HEK293 (cell line): ENCODE measurements at regions not wholly inside any gene's neighbourhood (a gene's known extent, or its start where the extent isn't known, plus 50 kb on each side); places are given as distances from the start of the nearest gene placed in this dataset.

ENCODE experiments used
- CTCF ChIA-PET: fragments of 350-600 bp; formaldehyde crosslinking; extraction: SDS; loops from one replicate; lab custom pipeline; 2021; ENCODE audit warnings: antibody characterized with exemption; lab: Yijun Ruan, JAX
- POLR2A ChIA-PET: fragments of 300-600 bp; formaldehyde crosslinking; extraction: SDS; loops from one replicate; lab custom pipeline; 2020; ENCODE audit warnings: antibody characterized with exemption, inconsistent platforms; lab: Yijun Ruan, JAX
- H3K27ac ChIP-seq: fragments of 200-500 bp; sonication (Bioruptor generic); 2 replicates; pipeline ENCODE4 v1.5.1; 2014; ENCODE audit warnings: low read depth, low read length, control low read depth, inconsistent platforms; ENCODE audit errors: extremely low read depth
- H3K36me3 ChIP-seq, 2 experiments: fragments of 200-500 bp in 1 of 2; sonication (Bioruptor generic) in 1 of 2; 1 replicate in 1 of 2; 2 replicates in 1 of 2; pipeline ENCODE4 v1.5.1; 2014 to 2017; ENCODE audit warnings: inconsistent platforms in 2 of 2, low read length in 2 of 2; ENCODE audit not compliant: control insufficient read depth in 2 of 2, insufficient read depth in 1 of 2
- H3K4me1 ChIP-seq: fragments of 200-500 bp; sonication (Bioruptor generic); 2 replicates; pipeline ENCODE4 v1.5.1; 2014; ENCODE audit warnings: mild to moderate bottlenecking, low read length, inconsistent platforms; ENCODE audit not compliant: control insufficient read depth, insufficient read depth
- H3K4me3 ChIP-seq: 2 replicates; pipeline ENCODE4 v1.5.1; 2011; ENCODE audit warnings: low read depth, mild to moderate bottlenecking, control low read depth, low read length, moderate library complexity
- H3K9me3 ChIP-seq: fragments of 200-500 bp; sonication (Bioruptor generic); 2 replicates; pipeline ENCODE4 v1.5.1; 2014; ENCODE audit warnings: low read depth, low read length, inconsistent platforms; ENCODE audit not compliant: control insufficient read depth, insufficient read depth
- BCL11B ChIP-seq: fragments of 450-650 bp; formaldehyde crosslinking; IDR thresholded peaks from 2 replicates; pipeline ENCODE4 v1.5.1; 2016; ENCODE audit warnings: low read depth, missing biosample characterization, missing genetic modification characterization
- HOXA7 ChIP-seq: sonication (generic); formaldehyde crosslinking; IDR thresholded peaks from 2 replicates; pipeline ENCODE4 v1.8.1; 2022; ENCODE audit warnings: missing genetic modification reagents, borderline replicate concordance
- MZF1 ChIP-seq: fragments of 450-650 bp; formaldehyde crosslinking; IDR thresholded peaks from 2 replicates; pipeline ENCODE4 v1.5.1; 2017; ENCODE audit warnings: missing biosample characterization, missing genetic modification characterization, borderline replicate concordance
- PRDM6 ChIP-seq: fragments of 450-650 bp; formaldehyde crosslinking; IDR thresholded peaks from 2 replicates; pipeline ENCODE4 v1.5.1; 2017; ENCODE audit warnings: missing biosample characterization, missing genetic modification characterization
- SETDB1 ChIP-seq: IDR thresholded peaks from one replicate; pipeline ENCODE4 v1.6.1; 2017; ENCODE audit warnings: mild to moderate bottlenecking, low read length, moderate library complexity, mixed read lengths; ENCODE audit not compliant: insufficient read length
- WT1 ChIP-seq: fragments of 450-650 bp; formaldehyde crosslinking; IDR thresholded peaks from 2 replicates; pipeline ENCODE4 v1.5.1; 2016; ENCODE audit warnings: missing biosample characterization, missing genetic modification characterization
- ZFP37 ChIP-seq: fragments of 450-650 bp; formaldehyde crosslinking; IDR thresholded peaks from 2 replicates; pipeline ENCODE4 v1.5.1; 2016; ENCODE audit warnings: missing biosample characterization, missing genetic modification characterization
- ZNF10 ChIP-seq: fragments of 450-650 bp; formaldehyde crosslinking; IDR thresholded peaks from 2 replicates; pipeline ENCODE4 v1.5.1; 2017; ENCODE audit warnings: missing biosample characterization, missing genetic modification characterization
- ZNF155 ChIP-seq: fragments of 450-650 bp; formaldehyde crosslinking; IDR thresholded peaks from 2 replicates; pipeline ENCODE4 v1.5.1; 2016; ENCODE audit warnings: missing biosample characterization, missing genetic modification characterization
- ZNF16 ChIP-seq: fragments of 450-650 bp; formaldehyde crosslinking; IDR thresholded peaks from 2 replicates; pipeline ENCODE4 v1.5.1; 2016; ENCODE audit warnings: low read depth, missing biosample characterization, missing genetic modification characterization
- ZNF24 ChIP-seq: fragments of 450-650 bp; formaldehyde crosslinking; IDR thresholded peaks from 2 replicates; pipeline ENCODE4 v1.5.1; 2016; ENCODE audit warnings: missing biosample characterization, missing genetic modification characterization
- ZNF354C ChIP-seq: fragments of 450-650 bp; formaldehyde crosslinking; IDR thresholded peaks from 2 replicates; pipeline ENCODE4 v1.5.1; 2016; ENCODE audit warnings: missing biosample characterization, missing genetic modification characterization, low read depth, borderline replicate concordance
- ZNF37A ChIP-seq: fragments of 450-650 bp; IDR thresholded peaks from 2 replicates; pipeline ENCODE4 v1.5.1; 2018; ENCODE audit warnings: missing biosample characterization, missing genetic modification characterization
- ZNF518A ChIP-seq: fragments of 450-650 bp; formaldehyde crosslinking; conservative IDR thresholded peaks from 2 replicates; pipeline ENCODE4 v1.5.1; 2016; ENCODE audit warnings: low read depth, missing biosample characterization, missing genetic modification characterization
- ZNF521 ChIP-seq: fragments of 450-650 bp; formaldehyde crosslinking; IDR thresholded peaks from 2 replicates; pipeline ENCODE4 v1.5.1; 2017; ENCODE audit warnings: missing biosample characterization, mild to moderate bottlenecking, missing genetic modification characterization
- ZNF530 ChIP-seq: fragments of 450-650 bp; formaldehyde crosslinking; IDR thresholded peaks from 2 replicates; pipeline ENCODE4 v1.5.1; 2016; ENCODE audit warnings: low read depth, missing biosample characterization, missing genetic modification characterization
- ZNF621 ChIP-seq: fragments of 450-650 bp; formaldehyde crosslinking; IDR thresholded peaks from 2 replicates; pipeline ENCODE4 v1.5.1; 2017; ENCODE audit warnings: missing biosample characterization, missing genetic modification characterization
- ZNF629 ChIP-seq: fragments of 450-650 bp; formaldehyde crosslinking; IDR thresholded peaks from 2 replicates; pipeline ENCODE4 v1.5.1; 2017; ENCODE audit warnings: missing biosample characterization, missing genetic modification characterization
- ZNF701 ChIP-seq: fragments of 450-650 bp; formaldehyde crosslinking; IDR thresholded peaks from 2 replicates; pipeline ENCODE4 v1.5.1; 2016; ENCODE audit warnings: missing biosample characterization, missing genetic modification characterization
- ZNF707 ChIP-seq: fragments of 450-650 bp; formaldehyde crosslinking; IDR thresholded peaks from 2 replicates; pipeline ENCODE4 v1.5.1; 2016; ENCODE audit warnings: missing biosample characterization, missing genetic modification characterization
- ZNF776 ChIP-seq: fragments of 450-650 bp; formaldehyde crosslinking; IDR thresholded peaks from 2 replicates; pipeline ENCODE4 v1.5.0; 2017; ENCODE audit warnings: missing biosample characterization, missing genetic modification characterization, borderline replicate concordance

- CTCF ChIA-PET = no interaction called here
- H3K36me3 ChIP-seq = no peaks in the 10 kb centered on the region
Measured at GRCh38 chr7:43022008-43022407, 89.8 kb downstream of the MRPL32 start.

GRCh38 chr7:43033369-43033768 is 79.1 kb upstream of the HECW1 start:
- no peak for TF ChIP-seq ZNF155 (tag by site-specific recombination)
- POLR2A ChIA-PET = no interaction called here
- CTCF ChIA-PET = no interaction called here
- no peak overlapping the region for H3K27ac ChIP-seq
- no peaks in the 10 kb centered on the region for H3K4me1 ChIP-seq
- no peaks in the 10 kb centered on the region for H3K36me3 ChIP-seq
- no peak overlapping the region for H3K4me3 ChIP-seq
- H3K9me3 ChIP-seq = no peaks in the 10 kb centered on the region

More at GRCh38 chr7:43022008-43022407, 89.8 kb downstream of the MRPL32 start:
- TF ChIP-seq ZNF521 = no peak
- no peak for TF ChIP-seq ZFP37 (tag by site-specific recombination)
- no peak for TF ChIP-seq ZNF10 (tag by site-specific recombination)
- TF ChIP-seq BCL11B (tag by site-specific recombination) = no peak
- TF ChIP-seq ZNF701 (tag by site-specific recombination) = no peak
- TF ChIP-seq ZNF530 (tag by site-specific recombination) = no peak
- no peak for TF ChIP-seq ZNF518A (tag by site-specific recombination)
- TF ChIP-seq ZNF16 (tag by site-specific recombination) = no peak
- no peak for TF ChIP-seq ZNF621
- no peak for TF ChIP-seq HOXA7 (CRISPR knock-in tag)
- no peak for TF ChIP-seq ZNF776
- TF ChIP-seq ZNF629 (tag by site-specific recombination) = no peak
- TF ChIP-seq PRDM6 = no peak
- TF ChIP-seq, all 188 proteins: peak for 0
- Histone ChIP-seq H3K27ac (no peak overlapping the region), H3K4me3 (no peak overlapping the region), H3K4me1 (no peaks in the 10 kb centered on the region), H3K9me3 (no peaks in the 10 kb centered on the region)
- POLR2A ChIA-PET = no interaction called here

- Histone ChIP-seq H3K9me3 (no peaks in the 10 kb centered on the region), H3K27ac (no peak overlapping the region), H3K4me3 (no peak overlapping the region), H3K36me3 (no peaks in the 10 kb centered on the region), H3K4me1 (no peaks in the 10 kb centered on the region)
- ChIA-PET POLR2A (no interaction called here), CTCF (no interaction called here)
- TF ChIP-seq HOXA7 (CRISPR knock-in tag) = no peak
- TF ChIP-seq ZNF37A (tag by site-specific recombination) = no peak
- no peak for TF ChIP-seq SETDB1
- TF ChIP-seq WT1 (tag by site-specific recombination) = no peak
- no peak for TF ChIP-seq MZF1 (tag by site-specific recombination)
- no peak for TF ChIP-seq ZNF24 (tag by site-specific recombination)
- TF ChIP-seq ZNF707 (tag by site-specific recombination) = no peak
- no peak for TF ChIP-seq ZNF354C (tag by site-specific recombination)
Measured at GRCh38 chr7:43034535-43035002, 77.9 kb upstream of the HECW1 start.
